Kidney epithelial cell (primary cell): ENCODE measurements at regions not wholly inside any gene's neighbourhood (a gene's known extent, or its start where the extent isn't known, plus 50 kb on each side); places are given as distances from the start of the nearest gene placed in this dataset.
A peak's percentile ranks its signal among the peaks of the same experiment; 100 is the strongest.

Experiments used
- DNase-seq: peaks from one replicate; pipeline ENCODE4 v3.0.0-alpha.2; 2010; ENCODE audit warnings: low read depth
- H3K27me3 ChIP-seq: 2 replicates; pipeline ENCODE4 v1.6.0; 2011; ENCODE audit warnings: low read length; ENCODE audit not compliant: control insufficient read depth, insufficient read depth
- H3K36me3 ChIP-seq: 2 replicates; pipeline ENCODE4 v1.5.1; 2011; ENCODE audit warnings: low read length; ENCODE audit not compliant: control insufficient read depth, insufficient read depth
- H3K4me3 ChIP-seq: 2 replicates; pipeline ENCODE4 v1.5.1; 2011; ENCODE audit warnings: low read depth, mild to moderate bottlenecking, control low read depth, low read length
- CTCF ChIP-seq: IDR thresholded peaks from 2 replicates; pipeline ENCODE4 v1.5.1; 2011; ENCODE audit warnings: mild to moderate bottlenecking, moderate library complexity, low read length, control low read depth, inconsistent platforms; ENCODE audit not compliant: insufficient read depth, poor library complexity, severe bottlenecking

- Histone ChIP-seq H3K4me3 (no peak overlapping the region), H3K36me3 (no peaks in the 10 kb centered on the region), H3K27me3 (no peaks in the 10 kb centered on the region)
- DNase-seq: no peak
- no peak for TF ChIP-seq CTCF
Observed at GRCh38 chr2:19651466-19651865, 250.3 kb downstream of the TTC32 start.

- H3K36me3 ChIP-seq: no peaks in the 10 kb centered on the region
- DNase-seq: peak; percentile 98
- H3K4me3 ChIP-seq: no peak overlapping the region
- H3K27me3 ChIP-seq: no peaks in the 10 kb centered on the region
- no peak for TF ChIP-seq CTCF
Observed at GRCh38 chr2:19649785-19650380, 251.9 kb downstream of the TTC32 start.

GRCh38 chr2:19649142-19649541, 252.6 kb downstream of the TTC32 start:
- no peak overlapping the region for H3K4me3 ChIP-seq
- H3K36me3 ChIP-seq: no peaks in the 10 kb centered on the region
- no peak for TF ChIP-seq CTCF
- H3K27me3 ChIP-seq: no peaks in the 10 kb centered on the region
- no peak for DNase-seq

- Histone ChIP-seq H3K36me3 (no peaks in the 10 kb centered on the region), H3K4me3 (no peak overlapping the region), H3K27me3 (no peaks in the 10 kb centered on the region)
- no peak for TF ChIP-seq CTCF
- DNase-seq: no peak
Observed at GRCh38 chr2:19648583-19648982, 253.2 kb downstream of the TTC32 start.

- no peak for DNase-seq
- Histone ChIP-seq H3K36me3 (no peaks in the 10 kb centered on the region), H3K4me3 (no peak overlapping the region), H3K27me3 (no peaks in the 10 kb centered on the region)
- TF ChIP-seq CTCF: no peak
Observed at GRCh38 chr2:19646987-19647386, 254.8 kb downstream of the TTC32 start.

GRCh38 chr2:19644763-19645162, 257.0 kb downstream of the TTC32 start:
- no peak overlapping the region for H3K4me3 ChIP-seq
- no peak for DNase-seq
- no peaks in the 10 kb centered on the region for H3K27me3 ChIP-seq
- no peak for TF ChIP-seq CTCF
- no peaks in the 10 kb centered on the region for H3K36me3 ChIP-seq
